Right lobe of liver (tissue), 6 donors: ENCODE measurements at regions not wholly inside any gene's neighbourhood (a gene's known extent, or its start where the extent isn't known, plus 50 kb on each side); places are given as distances from the start of the nearest gene placed in this dataset.
"Not testable (repeated sequence)": the region's sequence is repeated elsewhere in the genome, so short reads cannot be mapped to it uniquely, and the experiment has no call there.

Experiments
- ATAC-seq, 4 donors: fragments of 200-7000 bp; cut with Tn5 transposase; one replicate each; pipeline ENCODE4 v1.9.1; 2020; ENCODE audit warnings: mild to moderate bottlenecking in 4 of 4, moderate library complexity in 4 of 4
- DNase-seq, 3 donors: peaks; one replicate each; pipeline ENCODE4 v3.0.0-alpha.2; 2020
- H3K27ac ChIP-seq, 3 donors: fragments of 200-600 bp; one replicate each; pipeline ENCODE4 v1.8.0; 2022
- H3K27me3 ChIP-seq, 2 donors: fragments of 200-600 bp; one replicate each; pipeline ENCODE4 v1.8.0; 2022
- H3K36me3 ChIP-seq, 4 donors: fragments of 200-600 bp; sonication (generic) in 1 of 4; one replicate each; pipeline versions ENCODE4 v1.5.1 to v1.8.0; 2017 to 2022; ENCODE audit warnings: control low read depth in 1 of 4
- H3K4me1 ChIP-seq, 4 donors: fragments of 200-600 bp; sonication (generic) in 1 of 4; one replicate each; pipeline versions ENCODE4 v1.5.1 to v1.8.0; 2017 to 2022; ENCODE audit warnings: control low read depth in 1 of 4
- H3K4me3 ChIP-seq, 3 donors: fragments of 200-600 bp; one replicate each; pipeline ENCODE4 v1.8.0; 2022
- H3K9me3 ChIP-seq, 4 donors: fragments of 200-600 bp; sonication (generic) in 1 of 4; one replicate each; pipeline versions ENCODE4 v1.5.1 to v1.8.0; 2017 to 2022; ENCODE audit warnings: control low read depth in 1 of 4
- CTCF ChIP-seq, 4 donors: fragments of 200-600 bp in 3 of 4; fragments of 450-650 bp in 1 of 4; IDR thresholded peaks; one replicate each; pipeline versions ENCODE4 v1.5.1 to v1.8.0; 2016 to 2022; ENCODE audit warnings: antibody characterized with exemption in 4 of 4, mild to moderate bottlenecking in 2 of 4
- POLR2A ChIP-seq: fragments of 450-650 bp; IDR thresholded peaks from one replicate; pipeline ENCODE4 v1.6.1; 2017; ENCODE audit warnings: antibody characterized with exemption, mild to moderate bottlenecking
- WGBS: methylation state at CpG from one replicate; pipeline ENCODE4 v1.1.6; 2018; ENCODE audit warnings: low coverage, low lambda C conversion rate; ENCODE audit not compliant: insufficient coverage; ENCODE audit errors: missing lambda C conversion rate; 5-methylcytosine and 5-hydroxymethylcytosine counted together
- intact Hi-C, 2 donors: fragments of 100-400 bp; cut with DNase I; formaldehyde crosslinking; loops; one replicate each; pipeline versions ENCODE4 v1.11.2 to v1.14.1; 2022
- donor health status: DM: no; HTN: yes; CAD: no.
- donor health status: DM: no; HTN: no; CAD: no.
- donor health status: DM: no; HTN: no; CAD: no.
- donor health status: DM: no; HTN: yes; CAD: no.
- donor health status: DM: no; HTN: yes; CAD: no.

- WGBS: no CpG with 5 or more reads among the region's 2 CpGs
- H3K27me3 ChIP-seq: no peaks in the 10 kb centered on the region
- DNase-seq: no peak
Measured at GRCh38 chrX:10685923-10686595, 65.7 kb upstream of the MID1 start.

GRCh38 chrX:10691751-10692150 lies 71.4 kb upstream of the MID1 start:
- DNase-seq, H3K4me3 ChIP-seq, H3K4me1 ChIP-seq, H3K36me3 ChIP-seq, H3K9me3 ChIP-seq, ATAC-seq, H3K27me3 ChIP-seq, H3K27ac ChIP-seq, intact Hi-C loops: not testable (repeated sequence)
- 14% methylated on average over 1 of the region's 4 CpGs for WGBS

More at GRCh38 chrX:10685923-10686595, 65.7 kb upstream of the MID1 start:
- Histone ChIP-seq H3K27ac (no peak overlapping the region), H3K9me3 (no peaks in the 10 kb centered on the region), H3K36me3 (no peaks in the 10 kb centered on the region), H3K4me3 (no peak overlapping the region), H3K4me1 (no peaks in the 10 kb centered on the region)
- TF ChIP-seq POLR2A (no peak), CTCF (IDR thresholded peaks at IDR 0.05) (no peak)
- ATAC-seq: no peak
- intact Hi-C loops: no loop called here

GRCh38 chrX:10697616-10698317 lies 77.4 kb upstream of the MID1 start:
- intact Hi-C loops: no loop called here
- Histone ChIP-seq H3K27ac (no peak overlapping the region), H3K4me3 (no peak overlapping the region), H3K27me3 (no peaks in the 10 kb centered on the region), H3K36me3 (no peaks in the 10 kb centered on the region), H3K9me3 (no peaks in the 10 kb centered on the region), H3K4me1 (no peaks in the 10 kb centered on the region)
- TF ChIP-seq POLR2A: no peak
- TF ChIP-seq CTCF (IDR thresholded peaks at IDR 0.05): no peak
- WGBS: 54% methylated on average over 7 of the region's 7 CpGs
- DNase-seq (no peak), ATAC-seq (no peak)

GRCh38 chrX:10698318-10698640 lies 77.9 kb upstream of the MID1 start:
- DNase-seq (no peak), ATAC-seq (no peak)
- no peak overlapping the region for H3K4me3 ChIP-seq
- no peaks in the 10 kb centered on the region for H3K27me3 ChIP-seq
- 29% methylated on average over 1 of the region's 1 CpG for WGBS
- no peak for TF ChIP-seq POLR2A
- TF ChIP-seq CTCF (IDR thresholded peaks at IDR 0.05): no peak
- H3K9me3 ChIP-seq: no peaks in the 10 kb centered on the region
- intact Hi-C loops: no loop called here
- H3K36me3 ChIP-seq: no peaks in the 10 kb centered on the region
- H3K27ac ChIP-seq: no peak overlapping the region
- no peaks in the 10 kb centered on the region for H3K4me1 ChIP-seq

- H3K27ac ChIP-seq: no peak overlapping the region
- H3K36me3 ChIP-seq: no peaks in the 10 kb centered on the region
- intact Hi-C loops: no loop called here
- H3K4me1 ChIP-seq: no peaks in the 10 kb centered on the region
- DNase-seq (no peak), ATAC-seq (no peak)
- H3K9me3 ChIP-seq: no peaks in the 10 kb centered on the region
- TF ChIP-seq CTCF (IDR thresholded peaks at IDR 0.05): no peak
- no peak for TF ChIP-seq POLR2A
- H3K27me3 ChIP-seq: no peaks in the 10 kb centered on the region
- H3K4me3 ChIP-seq: no peak overlapping the region
- 31% methylated on average over 4 of the region's 4 CpGs for WGBS
Measured at GRCh38 chrX:10702031-10702430, 81.6 kb upstream of the MID1 start.

GRCh38 chrX:10706342-10706741 lies 86.0 kb upstream of the MID1 start:
- intact Hi-C loops, H3K27me3 ChIP-seq: not testable (repeated sequence)

More at GRCh38 chrX:10706342-10706741, 86.0 kb upstream of the MID1 start:
- 56% methylated on average over 3 of the region's 3 CpGs for WGBS
- not testable (repeated sequence) for H3K4me1 ChIP-seq, DNase-seq, H3K4me3 ChIP-seq, H3K27ac ChIP-seq, H3K36me3 ChIP-seq, H3K9me3 ChIP-seq, ATAC-seq
